Endodermal cell (in vitro differentiated cells): ENCODE measurements at regions not wholly inside any gene's neighbourhood (a gene's known extent, or its start where the extent isn't known, plus 50 kb on each side); places are given as distances from the start of the nearest gene placed in this dataset.
A peak's percentile ranks its signal among the peaks of the same experiment; 100 is the strongest.

Source experiments
- DNase-seq: peaks from one replicate; pipeline ENCODE4 v3.0.0-alpha.2; 2017
- H3K27ac ChIP-seq: 2 replicates; pipeline ENCODE4 v1.5.1; 2013; ENCODE audit warnings: mild to moderate bottlenecking, low read depth, low read length, moderate library complexity
- H3K27me3 ChIP-seq: 2 replicates; pipeline ENCODE4 v1.6.1; 2013; ENCODE audit warnings: mild to moderate bottlenecking, low read length, moderate library complexity; ENCODE audit not compliant: insufficient read depth, control insufficient read depth, poor library complexity, severe bottlenecking
- H3K36me3 ChIP-seq: 2 replicates; pipeline ENCODE4 v1.7.0; 2013; ENCODE audit warnings: mild to moderate bottlenecking, low read length, moderate library complexity; ENCODE audit not compliant: control insufficient read depth, insufficient read depth
- H3K4me1 ChIP-seq: one replicate; pipeline ENCODE4 v1.7.0; 2013; ENCODE audit warnings: low read length; ENCODE audit not compliant: control insufficient read depth, insufficient read depth
- H3K4me3 ChIP-seq: 2 replicates; pipeline ENCODE4 v1.5.1; 2013; ENCODE audit warnings: mild to moderate bottlenecking, low read length, moderate library complexity
- H3K9ac ChIP-seq: 2 replicates; pipeline ENCODE4 v1.6.1; 2013; ENCODE audit warnings: mild to moderate bottlenecking, low read length, moderate library complexity; ENCODE audit not compliant: poor library complexity, severe bottlenecking; ENCODE audit errors: extremely low read depth
- H3K9me3 ChIP-seq: 2 replicates; pipeline ENCODE4 v1.6.1; 2013; ENCODE audit warnings: mild to moderate bottlenecking, low read length, moderate library complexity; ENCODE audit not compliant: control insufficient read depth
- H3K27ac Mint-ChIP-seq: 2 replicates; pipeline ENCODE4 v1.8.0; 2020; ENCODE audit warnings: mixed read lengths
- H3K27me3 Mint-ChIP-seq: 2 replicates; pipeline ENCODE4 v1.8.0; 2021; ENCODE audit warnings: mild to moderate bottlenecking, mixed read lengths; ENCODE audit not compliant: insufficient read depth
- H3K36me3 Mint-ChIP-seq: 2 replicates; pipeline ENCODE4 v1.8.0; 2020; ENCODE audit warnings: low read depth, mixed read lengths
- H3K4me1 Mint-ChIP-seq: 2 replicates; pipeline ENCODE4 v1.8.0; 2020; ENCODE audit warnings: mixed read lengths
- H3K4me3 Mint-ChIP-seq: 2 replicates; pipeline ENCODE4 v1.8.0; 2020; ENCODE audit warnings: mild to moderate bottlenecking, moderate library complexity, mixed read lengths
- H3K9me3 Mint-ChIP-seq: 2 replicates; pipeline ENCODE4 v1.8.0; 2020; ENCODE audit warnings: mild to moderate bottlenecking, mixed read lengths
- CTCF ChIP-seq: fragments of 200-600 bp; sonication (generic); conservative IDR thresholded peaks from 2 replicates; pipeline ENCODE4 v1.5.0; 2021; ENCODE audit warnings: antibody characterized with exemption, mild to moderate bottlenecking
- WGBS, 2 experiments: methylation state at CpG; one replicate each; pipeline versions ENCODE4 v1.1.5 to v1.1.7; 2013; ENCODE audit warnings: missing lambda C conversion rate in 2 of 2, mixed read lengths in 1 of 2; ENCODE audit not compliant: insufficient coverage in 1 of 2, insufficient read length in 1 of 2; 5-methylcytosine and 5-hydroxymethylcytosine counted together

GRCh38 chr12:90628213-90628612, 326.8 kb downstream of the CCER1 start:
- H3K4me1 Mint-ChIP-seq, result no peaks in the 10 kb centered on the region

GRCh38 chr12:90627180-90627896, 327.6 kb downstream of the CCER1 start:
- H3K36me3 ChIP-seq, result no peaks in the 10 kb centered on the region
- H3K4me3 ChIP-seq, result no peak overlapping the region
- no peak overlapping the region for H3K9ac ChIP-seq
- Mint-ChIP-seq H3K27ac (no peak overlapping the region), H3K4me1 (peaks cover 7% of the 10 kb centered on the region), H3K4me3 (no peak overlapping the region), H3K9me3 (no peaks in the 10 kb centered on the region), H3K36me3 (no peaks in the 10 kb centered on the region), H3K27me3 (no peaks in the 10 kb centered on the region)
- TF ChIP-seq CTCF, result no peak
- no peak overlapping the region for H3K27ac ChIP-seq
- H3K27me3 ChIP-seq, result no peaks in the 10 kb centered on the region
- no peak for DNase-seq
- peaks cover 3% of the 10 kb centered on the region for H3K4me1 ChIP-seq
- H3K9me3 ChIP-seq, result no peaks in the 10 kb centered on the region
- 90 to 100% methylated on average over 1 to 6 of the region's 6 CpGs for WGBS, 2 experiments

More at GRCh38 chr12:90628213-90628612, 326.8 kb downstream of the CCER1 start:
- TF ChIP-seq CTCF, result no peak
- H3K4me3 Mint-ChIP-seq, result no peak overlapping the region
- Histone ChIP-seq H3K27me3 (no peaks in the 10 kb centered on the region), H3K9ac (no peak overlapping the region), H3K4me3 (no peak overlapping the region), H3K9me3 (peaks cover 6% of the 10 kb centered on the region), H3K36me3 (no peaks in the 10 kb centered on the region), H3K27ac (no peak overlapping the region), H3K4me1 (no peaks in the 10 kb centered on the region)
- H3K27ac Mint-ChIP-seq, result no peak overlapping the region
- no peaks in the 10 kb centered on the region for H3K27me3 Mint-ChIP-seq
- no peaks in the 10 kb centered on the region for H3K36me3 Mint-ChIP-seq
- DNase-seq, result no peak
- H3K9me3 Mint-ChIP-seq, result peaks cover 3% of the 10 kb centered on the region
- WGBS, 2 experiments, result 91 to 100% methylated on average over 1 of the region's 1 CpG

- no peaks in the 10 kb centered on the region for H3K9me3 ChIP-seq
- H3K4me3 ChIP-seq, result peak overlapping the region; percentile 26
- no peaks in the 10 kb centered on the region for H3K36me3 Mint-ChIP-seq
- TF ChIP-seq CTCF, result no peak
- WGBS, 2 experiments, result 96% methylated on average over 3 of the region's 3 CpGs; no CpG with 5 or more reads in 1 of the 2 experiments
- no peaks in the 10 kb centered on the region for H3K36me3 ChIP-seq
- H3K27ac ChIP-seq, result no peak overlapping the region
- peaks cover 10% of the 10 kb centered on the region for H3K4me1 Mint-ChIP-seq
- H3K27me3 ChIP-seq, result no peaks in the 10 kb centered on the region
- H3K27ac Mint-ChIP-seq, result peak overlapping the region; percentile 52
- no peaks in the 10 kb centered on the region for H3K27me3 Mint-ChIP-seq
- H3K9me3 Mint-ChIP-seq, result no peaks in the 10 kb centered on the region
- no peak for DNase-seq
- no peak overlapping the region for H3K4me3 Mint-ChIP-seq
- H3K9ac ChIP-seq, result no peak overlapping the region
- peaks cover 3% of the 10 kb centered on the region for H3K4me1 ChIP-seq
These were observed 332.5 kb downstream of the CCER1 start for GRCh38 chr12:90622431-90622830.
